Right hindlimb (tissue), 1 donor: ENCODE measurements at regions not wholly inside any gene's neighbourhood (a gene's known extent, or its start where the extent isn't known, plus 50 kb on each side); places are given as distances from the start of the nearest gene placed in this dataset.
A peak's percentile ranks its signal among the peaks of the same experiment; 100 is the strongest.

Experiments used
- DNase-seq: peaks from one replicate; pipeline ENCODE4 v3.0.0-alpha.2; 2018

- DNase-seq, result peak; percentile 50
Observed at GRCh38 chr14:101196795-101197590, 293.5 kb upstream of the RTL1 start.

DNA sequence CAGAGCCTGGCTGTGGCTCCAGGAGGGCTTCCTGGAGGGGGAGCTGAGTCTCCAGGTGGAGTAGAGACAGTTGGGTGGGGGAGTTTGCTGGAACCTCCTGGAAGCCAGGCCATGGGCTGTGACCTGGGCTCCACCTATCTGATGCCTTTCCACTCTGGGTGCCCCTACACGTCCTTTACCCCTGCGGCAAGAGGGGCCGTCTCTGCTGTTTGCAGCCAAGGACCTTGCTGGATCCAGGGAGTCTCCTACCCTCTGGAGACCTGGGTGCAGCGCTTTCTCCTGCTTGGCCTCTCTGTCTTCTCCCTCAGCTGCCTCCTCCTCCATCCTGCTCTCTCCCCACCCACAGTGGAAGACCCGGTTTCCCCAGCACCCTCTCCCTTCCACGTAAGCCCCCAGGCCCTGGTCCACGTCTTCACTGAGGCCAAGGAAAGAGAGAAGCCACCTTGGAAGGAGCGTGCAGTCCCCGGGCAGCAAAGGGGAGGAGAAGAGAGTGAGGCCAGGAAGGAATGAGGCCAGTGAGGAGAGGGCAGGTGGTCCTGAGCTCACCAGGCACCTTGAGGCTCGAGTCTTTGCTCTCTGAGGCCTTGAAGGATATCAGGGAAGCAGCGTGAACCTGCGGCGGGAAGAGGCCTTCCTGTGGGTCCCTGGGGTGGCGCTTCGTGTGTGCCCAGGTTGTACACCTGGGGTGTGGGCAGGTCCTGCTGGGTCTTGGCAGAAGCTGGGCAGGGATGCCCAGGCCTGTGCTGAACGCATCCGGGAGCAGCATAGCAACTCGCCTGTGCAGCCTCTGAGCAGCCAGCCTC is 294.3 kb upstream of the RTL1 start:
- peak; percentile 10 for DNase-seq

- DNase-seq, result peak; percentile 7
Observed at GRCh38 chr14:101198398-101199027, 295.0 kb upstream of the RTL1 start.

GRCh38 chr14:101199028-101199770 is 295.7 kb upstream of the RTL1 start:
- DNase-seq, result peak; percentile 6

GRCh38 chr14:101200008-101200649 is 296.6 kb upstream of the RTL1 start:
- peak; percentile 12 for DNase-seq

DNA sequence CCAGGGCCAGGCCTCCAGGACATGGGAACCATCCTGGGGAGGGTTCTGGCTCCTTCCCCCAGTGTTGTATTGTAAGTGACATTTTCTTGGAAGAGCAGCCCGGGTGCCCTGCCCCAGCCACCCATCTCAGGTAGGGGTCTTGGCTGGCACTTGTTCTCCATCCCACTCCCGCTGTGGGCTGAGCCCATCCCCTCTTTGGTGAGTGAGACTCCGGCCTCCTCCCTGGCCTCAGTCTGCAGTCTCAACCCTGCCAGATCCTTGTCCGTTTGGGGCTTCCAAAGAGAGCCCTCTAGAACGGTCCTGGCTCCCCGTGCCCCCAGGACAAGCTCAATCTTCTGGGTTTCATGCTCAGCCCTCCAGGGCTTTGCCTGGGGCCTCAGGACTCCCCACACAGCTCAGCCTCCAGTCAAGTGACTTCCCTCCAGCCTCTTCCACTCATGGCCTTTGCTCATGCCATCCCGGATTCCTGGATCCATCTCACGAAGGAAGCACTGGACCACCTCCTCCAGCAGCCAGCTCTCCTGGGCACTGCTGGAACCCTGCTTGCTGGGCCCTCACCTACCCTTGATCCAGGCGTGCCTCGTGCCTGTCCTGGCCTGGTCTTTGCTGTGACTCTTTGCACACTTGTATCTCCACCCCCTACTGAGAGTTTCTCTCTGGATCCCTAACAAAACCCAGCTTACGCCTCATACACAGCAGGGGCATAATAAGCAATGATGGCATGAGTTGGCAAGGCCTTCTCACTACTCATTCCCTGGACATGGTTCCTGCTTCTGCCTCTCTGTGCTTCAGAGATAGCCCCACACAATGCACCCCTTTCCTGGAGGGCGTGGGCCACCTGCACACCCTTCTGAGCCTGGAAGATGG is 297.4 kb upstream of the RTL1 start:
- peak; percentile 8 for DNase-seq

DNA sequence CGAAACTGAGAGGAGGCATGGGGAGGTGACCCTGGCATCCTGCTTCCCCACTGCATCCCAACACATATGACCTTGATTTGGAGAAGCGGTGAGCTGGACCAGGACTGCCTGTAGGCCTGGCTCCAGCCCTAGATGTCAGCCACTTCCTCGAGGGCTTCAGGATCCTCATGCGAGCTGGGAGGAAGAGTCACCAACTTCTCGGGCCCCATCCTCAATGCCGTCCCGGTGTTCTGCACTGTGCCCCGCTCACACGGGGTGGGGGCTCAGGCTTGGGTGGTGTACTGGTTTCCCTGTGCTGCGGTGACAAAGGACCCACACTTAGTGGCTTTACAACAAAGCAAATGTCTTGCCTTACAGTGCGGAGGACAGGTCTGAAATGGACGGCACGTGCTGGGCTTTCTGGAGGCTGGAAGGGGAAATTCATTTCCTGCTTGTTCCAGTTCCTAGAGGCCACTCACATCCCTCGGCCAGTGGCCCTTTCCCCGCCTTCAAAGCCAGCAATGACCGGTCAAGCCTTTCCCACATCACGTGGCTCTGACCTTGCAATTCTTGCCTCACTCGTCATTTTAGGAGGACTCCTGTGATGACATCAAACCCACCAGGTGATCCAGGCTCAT is 298.1 kb upstream of the RTL1 start:
- peak; percentile 10 for DNase-seq

DNA sequence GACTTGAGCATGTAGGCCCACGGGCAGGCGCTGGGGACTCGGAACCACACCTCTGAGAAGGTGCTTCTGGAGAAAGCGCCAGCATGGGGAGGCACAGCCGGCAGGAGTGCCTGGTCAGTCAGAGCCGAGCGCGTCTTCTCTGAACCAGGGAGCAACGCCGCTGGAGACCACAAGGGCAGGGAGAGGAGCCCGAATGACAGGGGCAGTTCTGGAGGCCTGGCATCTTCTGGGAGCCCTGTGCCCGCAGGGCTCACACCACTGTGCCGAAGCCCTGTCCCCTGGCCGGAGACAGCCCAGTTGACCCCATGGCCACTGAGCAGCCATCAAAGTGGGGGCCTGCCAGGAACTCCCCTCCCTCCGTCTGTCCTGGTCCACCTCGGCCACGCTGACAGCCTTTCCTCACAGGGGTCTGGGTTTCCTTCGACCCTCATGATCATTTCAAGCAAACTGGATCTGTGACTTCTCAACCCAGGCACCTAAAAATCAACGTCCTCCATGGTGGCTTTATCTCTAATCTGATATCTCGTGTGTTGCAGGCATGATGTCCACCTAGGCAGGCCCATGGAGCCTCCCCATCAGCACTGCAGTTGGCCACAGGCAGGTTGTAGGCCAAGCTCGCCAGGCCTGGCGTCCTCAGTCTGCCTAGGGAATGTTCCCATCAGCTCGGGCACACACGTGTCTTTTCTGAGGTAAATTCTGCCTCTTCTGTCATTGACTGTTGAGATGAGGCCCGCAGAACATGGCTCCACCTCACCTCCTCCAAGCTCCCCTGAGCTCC is 299.3 kb upstream of the RTL1 start:
- DNase-seq, result peak; percentile 12

DNA sequence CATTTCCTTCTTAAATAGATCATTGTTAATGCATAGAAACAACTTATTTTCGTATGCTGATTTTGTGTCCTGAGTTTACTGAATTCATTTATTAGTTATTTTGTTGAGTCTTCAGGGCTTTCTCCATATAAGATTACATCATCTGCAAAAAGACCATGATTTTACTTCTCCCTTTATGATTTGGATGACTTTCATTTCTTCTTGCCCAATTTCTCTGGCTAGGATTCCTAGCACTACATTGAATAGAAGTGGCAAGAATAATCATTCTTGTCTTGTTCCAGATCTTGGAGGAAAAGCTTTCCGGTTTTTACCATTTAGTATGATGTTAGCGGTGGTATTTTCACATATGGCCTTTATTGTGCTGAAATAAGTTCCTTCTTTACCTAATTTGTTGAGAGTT is 303.0 kb upstream of the RTL1 start:
- no peak for DNase-seq

DNA sequence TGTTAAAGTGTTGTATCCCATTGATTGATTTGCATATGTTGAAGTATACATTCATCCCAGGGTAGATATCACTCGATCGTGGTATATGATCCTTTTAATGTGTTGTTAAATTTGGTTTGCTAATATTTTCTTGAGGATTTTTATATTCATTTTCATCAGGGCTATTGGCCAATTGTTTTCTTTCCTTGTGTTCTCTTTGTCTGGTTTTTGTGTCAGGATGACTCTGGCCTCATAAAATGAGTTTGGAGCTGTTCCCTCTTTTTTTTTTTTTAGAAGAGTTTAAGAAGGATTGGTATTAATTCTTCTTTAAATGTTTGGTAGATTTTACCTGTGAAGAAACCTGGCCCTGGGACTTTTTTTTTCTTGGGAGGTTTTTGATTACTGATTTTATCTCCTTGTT is 303.5 kb upstream of the RTL1 start:
- DNase-seq, result no peak

- no peak for DNase-seq
Observed at GRCh38 chr14:101207897-101208296, 304.4 kb upstream of the RTL1 start.

- no peak for DNase-seq
Observed at GRCh38 chr14:101209594-101209993, 306.1 kb upstream of the RTL1 start.

DNA sequence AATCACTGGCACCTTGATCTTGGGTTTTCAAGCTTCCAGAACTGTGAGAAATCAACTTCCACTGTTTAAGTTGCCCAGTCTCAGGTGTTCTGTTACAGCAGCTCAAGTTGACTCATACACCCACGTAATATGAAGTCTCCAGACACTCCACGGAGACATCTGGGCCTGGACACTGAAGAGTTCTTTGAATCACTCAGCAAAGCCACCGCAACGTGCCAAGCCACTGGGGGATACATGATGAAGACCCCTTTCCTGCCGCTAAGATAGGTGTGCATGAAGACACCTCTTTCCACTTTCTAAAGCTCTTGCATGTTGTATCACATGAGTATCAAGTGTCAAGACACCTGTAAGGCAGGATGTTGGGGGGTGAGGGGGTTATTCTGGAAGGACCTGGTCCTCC is 311.7 kb upstream of the RTL1 start:
- DNase-seq, result no peak

DNA sequence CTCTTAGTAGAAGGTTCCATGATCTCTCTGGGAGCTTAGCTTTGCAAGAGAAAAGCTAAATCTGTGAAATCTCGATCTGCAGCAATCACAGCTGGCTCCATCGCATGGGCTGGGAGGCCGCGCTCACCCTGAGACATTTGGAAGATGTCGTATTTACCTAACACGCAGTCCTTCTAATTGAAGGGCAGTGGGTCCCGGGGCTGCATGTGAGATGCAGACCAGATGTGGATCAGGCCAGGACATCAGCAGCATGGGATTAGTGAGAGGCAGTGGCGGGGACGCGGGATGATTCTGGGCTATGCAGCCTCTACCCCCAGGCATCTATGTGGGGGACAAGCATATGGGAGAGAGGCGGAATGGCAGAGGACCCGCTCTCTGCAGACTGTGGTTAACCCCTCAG is 312.4 kb upstream of the RTL1 start:
- DNase-seq, result no peak

- DNase-seq, result no peak
Observed at GRCh38 chr14:101216366-101217079, 313.0 kb upstream of the RTL1 start.

DNA sequence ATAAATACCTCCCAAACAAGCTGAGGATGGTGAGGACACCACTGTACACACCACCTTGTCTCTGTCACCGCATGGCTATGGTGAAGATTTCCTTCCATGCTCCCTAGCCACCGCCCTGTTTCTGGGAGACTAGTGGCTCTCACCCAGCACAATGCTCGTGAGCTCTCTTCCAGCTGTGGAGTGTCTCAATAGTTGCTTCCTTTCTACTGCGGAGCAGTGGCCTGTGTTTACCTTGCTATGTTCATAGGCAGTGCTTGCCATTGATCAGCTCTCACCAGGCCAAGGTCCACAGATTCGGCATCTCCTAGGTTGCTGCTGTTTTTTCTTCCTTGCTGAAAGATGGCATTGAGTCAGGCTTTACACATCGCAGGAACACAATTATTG is 313.6 kb upstream of the RTL1 start:
- no peak for DNase-seq

- DNase-seq, result peak; percentile 4
Observed at GRCh38 chr14:101217616-101218371, 314.3 kb upstream of the RTL1 start.

DNA sequence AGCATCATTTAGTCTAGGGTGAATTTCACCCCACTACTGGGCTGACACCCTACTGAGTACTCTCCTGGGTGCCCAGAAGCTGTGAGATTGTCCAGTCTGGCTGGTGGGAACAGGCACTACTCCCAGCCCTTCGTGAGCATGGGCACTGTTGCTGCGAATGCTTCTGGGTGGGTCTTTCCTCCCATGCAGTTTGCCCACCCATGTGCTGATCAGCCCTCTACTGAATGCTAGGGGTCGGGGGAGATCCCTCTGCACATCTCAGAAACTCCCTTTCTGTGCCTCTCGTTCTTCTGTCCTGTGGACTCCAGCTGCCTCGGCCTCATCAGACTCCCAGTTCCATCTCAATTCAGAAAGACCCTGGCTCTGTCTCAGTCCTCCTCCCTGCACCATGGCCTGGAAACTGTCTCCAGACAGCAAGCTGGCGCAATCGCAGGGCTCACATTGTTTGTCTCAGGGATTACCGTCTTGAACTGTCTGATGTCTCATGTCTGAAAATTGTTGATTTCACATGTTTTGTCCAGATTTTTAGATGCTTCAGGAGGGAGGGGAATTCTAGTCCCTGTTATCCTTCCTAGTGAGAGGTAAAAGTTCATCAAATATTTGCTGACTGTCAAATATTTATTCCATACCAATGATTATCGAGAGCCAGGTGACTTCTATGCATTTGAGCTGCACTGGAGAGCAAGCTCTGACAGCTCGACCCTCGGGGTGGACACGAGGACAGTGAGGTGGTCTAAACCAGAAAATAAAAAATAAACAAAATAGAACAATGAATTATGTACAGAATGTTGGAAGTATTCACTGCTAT is 316.6 kb upstream of the RTL1 start:
- DNase-seq, result no peak
